IPS-NIHi7 (cell line): ENCODE measurements at regions not wholly inside any gene's neighbourhood (a gene's known extent, or its start where the extent isn't known, plus 50 kb on each side); places are given as distances from the start of the nearest gene placed in this dataset.

Experiments used
- DNase-seq: peaks from one replicate; pipeline ENCODE4 v3.0.0; 2012; ENCODE audit warnings: mixed read lengths; ENCODE audit errors: extremely low spot score

- DNase-seq: no peak
Measured at GRCh38 chr6:2562721-2563451, 187.8 kb downstream of the MYLK4 start.

GRCh38 chr6:2560917-2561698, 189.6 kb downstream of the MYLK4 start:
- no peak for DNase-seq

DNA sequence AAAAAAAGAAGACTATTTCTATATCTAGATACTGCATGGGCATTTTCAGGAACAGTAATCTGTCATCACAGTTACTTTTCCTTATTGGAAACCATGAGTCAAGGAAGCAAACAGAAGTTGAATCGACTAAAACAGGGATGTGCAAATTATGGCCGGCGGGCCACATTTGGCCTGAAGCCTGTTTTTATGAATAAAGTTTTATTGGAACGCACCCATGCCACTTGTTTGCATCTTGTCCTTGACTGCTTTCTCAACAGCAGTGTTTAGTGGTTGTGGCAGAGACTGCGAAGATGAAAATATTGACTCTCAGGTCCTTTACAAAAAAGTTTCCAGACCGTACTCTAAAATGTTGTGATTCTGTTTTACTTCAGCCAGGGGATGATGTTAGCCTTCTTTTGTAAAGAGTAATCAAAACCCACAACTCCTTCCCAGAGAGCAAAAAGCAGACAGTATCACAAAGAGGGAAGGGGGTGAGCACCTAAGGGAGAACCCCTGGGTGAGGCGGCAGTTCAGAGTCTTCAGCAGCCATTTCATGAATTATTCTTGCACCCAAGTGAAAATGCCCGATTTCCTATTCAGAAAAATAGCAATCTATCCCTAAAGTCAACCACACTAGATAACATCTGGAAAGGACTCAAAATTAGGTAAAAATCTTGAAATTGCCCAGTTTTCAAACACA, 190.4 kb downstream of the MYLK4 start:
- no peak for DNase-seq

GRCh38 chr6:2558861-2559801, 191.6 kb downstream of the MYLK4 start:
- no peak for DNase-seq

- DNase-seq: no peak
Measured at GRCh38 chr6:2558098-2558680, 192.5 kb downstream of the MYLK4 start.

DNA sequence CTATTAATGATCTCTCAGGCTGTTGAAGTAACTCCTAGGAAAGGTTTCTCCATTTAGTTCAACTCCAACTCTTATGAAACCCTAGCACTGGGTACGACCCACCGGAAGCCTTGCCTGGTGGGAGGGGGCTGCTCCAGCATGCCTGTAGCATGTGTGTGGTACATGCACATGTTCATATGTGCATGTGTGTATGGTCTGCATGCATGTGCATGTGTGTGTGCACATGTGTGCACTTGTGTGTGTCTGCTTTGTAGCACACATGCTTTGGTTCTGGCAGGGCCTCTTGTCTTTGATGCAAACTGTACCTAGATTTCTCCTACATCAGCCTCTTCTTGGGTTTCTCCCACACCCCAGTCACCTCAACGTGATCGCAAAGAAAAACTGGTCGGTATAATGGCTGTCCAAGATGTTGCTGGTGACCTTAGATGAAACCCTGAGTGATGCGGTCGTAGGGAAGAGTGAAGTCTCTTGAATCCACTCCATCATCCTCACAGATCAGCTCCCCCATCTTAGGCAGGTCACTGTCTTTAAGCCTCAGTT, 193.5 kb downstream of the MYLK4 start:
- no peak for DNase-seq

GRCh38 chr6:2556761-2557160, 194.0 kb downstream of the MYLK4 start:
- DNase-seq: no peak

DNA sequence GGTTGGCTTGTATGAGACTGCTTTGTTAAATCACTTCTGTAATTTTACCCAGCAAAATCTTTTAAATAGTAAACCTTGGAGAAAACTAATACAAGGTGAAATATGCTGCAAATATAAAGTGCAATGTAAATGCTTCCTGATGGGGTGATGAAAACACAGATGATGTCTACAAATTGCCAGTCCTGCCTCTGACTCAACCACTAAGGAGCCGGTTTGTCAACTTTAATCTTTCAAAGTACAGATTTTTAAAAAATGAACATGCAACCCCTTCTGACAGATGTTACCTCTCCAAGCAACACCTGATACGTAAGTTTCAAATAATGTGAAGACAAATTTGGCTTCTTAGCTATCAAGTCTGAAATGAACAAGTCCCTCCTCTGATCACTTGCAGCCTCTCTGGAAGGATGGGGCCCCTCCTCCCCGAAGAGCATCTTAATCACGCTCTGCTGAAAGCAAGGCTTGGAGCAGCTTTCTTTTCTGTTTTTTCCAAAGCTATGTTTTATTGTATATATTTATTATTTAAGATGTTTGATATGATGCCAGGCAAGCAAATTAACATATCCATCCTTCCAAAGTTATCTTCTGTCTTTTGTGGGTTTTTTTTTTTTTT, 196.0 kb downstream of the MYLK4 start:
- no peak for DNase-seq

DNA sequence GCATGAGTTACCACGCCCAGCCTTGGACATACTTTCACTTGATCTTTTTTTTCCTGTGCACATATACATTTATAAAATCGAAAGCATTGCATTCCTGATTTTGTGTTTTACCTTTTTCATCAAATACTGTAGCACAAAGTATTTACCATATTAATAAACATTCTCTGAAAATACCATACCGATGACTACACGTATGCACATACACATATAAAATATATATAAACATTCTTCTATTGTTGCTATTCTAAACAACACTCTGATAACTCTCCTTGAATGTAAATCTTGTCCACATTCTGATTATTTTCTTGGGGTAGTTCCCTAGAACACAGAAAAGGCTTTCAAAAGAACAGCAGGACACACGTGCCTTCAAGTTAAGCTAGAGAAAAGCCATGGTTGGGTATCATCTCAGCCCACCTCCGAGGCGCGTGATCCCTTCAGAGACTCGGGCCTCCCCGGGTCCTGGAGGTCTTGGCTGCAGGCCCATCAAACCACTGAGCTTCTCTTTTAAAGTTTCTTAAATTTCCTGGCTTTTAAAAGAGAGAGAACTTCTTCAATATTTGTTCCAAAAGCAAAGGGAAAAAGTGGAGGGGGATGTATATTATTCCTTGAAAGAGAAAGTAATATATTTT, 198.1 kb downstream of the MYLK4 start:
- no peak for DNase-seq

- DNase-seq: no peak
Measured at GRCh38 chr6:2551705-2552104, 199.0 kb downstream of the MYLK4 start.

- no peak for DNase-seq
Measured at GRCh38 chr6:2550247-2550646, 200.5 kb downstream of the MYLK4 start.

DNA sequence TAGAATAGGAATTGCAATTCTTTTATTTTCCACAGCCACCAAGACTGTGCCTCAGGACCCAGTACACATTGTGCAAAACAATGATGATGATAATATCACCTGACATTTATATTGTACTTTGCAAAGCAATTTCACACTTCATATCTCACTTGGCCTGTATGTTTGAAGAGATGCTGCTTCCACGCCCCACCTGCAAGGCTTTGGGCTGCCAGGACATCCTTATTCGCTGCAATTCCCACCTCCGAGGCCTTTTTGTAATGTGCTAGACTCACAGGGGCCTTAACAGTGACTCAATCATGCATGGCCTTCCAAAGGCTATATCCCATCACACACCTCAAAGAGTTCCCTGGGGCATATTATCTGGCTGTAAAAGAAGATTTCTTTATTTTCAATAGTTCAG, 200.9 kb downstream of the MYLK4 start:
- no peak for DNase-seq

GRCh38 chr6:2547355-2547754, 203.4 kb downstream of the MYLK4 start:
- no peak for DNase-seq

DNA sequence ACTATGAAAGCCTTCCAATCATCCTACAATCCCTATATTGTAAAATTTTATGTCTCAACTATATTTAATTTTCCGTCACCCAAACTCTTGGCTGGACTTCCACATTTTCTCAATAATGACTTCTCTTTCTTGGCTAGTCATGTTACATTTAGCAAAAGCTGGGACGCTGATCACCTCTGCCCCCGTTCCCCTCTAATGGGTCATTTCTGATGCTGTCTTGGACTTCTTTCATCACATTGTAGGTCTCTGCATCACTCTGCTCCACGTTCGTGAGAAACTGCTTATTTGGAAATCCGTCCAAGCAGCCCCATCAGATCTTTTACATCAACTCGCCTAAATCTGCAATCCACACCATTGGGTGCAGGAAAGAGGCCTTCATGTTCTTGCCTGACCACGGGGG, 203.8 kb downstream of the MYLK4 start:
- DNase-seq: no peak

DNA sequence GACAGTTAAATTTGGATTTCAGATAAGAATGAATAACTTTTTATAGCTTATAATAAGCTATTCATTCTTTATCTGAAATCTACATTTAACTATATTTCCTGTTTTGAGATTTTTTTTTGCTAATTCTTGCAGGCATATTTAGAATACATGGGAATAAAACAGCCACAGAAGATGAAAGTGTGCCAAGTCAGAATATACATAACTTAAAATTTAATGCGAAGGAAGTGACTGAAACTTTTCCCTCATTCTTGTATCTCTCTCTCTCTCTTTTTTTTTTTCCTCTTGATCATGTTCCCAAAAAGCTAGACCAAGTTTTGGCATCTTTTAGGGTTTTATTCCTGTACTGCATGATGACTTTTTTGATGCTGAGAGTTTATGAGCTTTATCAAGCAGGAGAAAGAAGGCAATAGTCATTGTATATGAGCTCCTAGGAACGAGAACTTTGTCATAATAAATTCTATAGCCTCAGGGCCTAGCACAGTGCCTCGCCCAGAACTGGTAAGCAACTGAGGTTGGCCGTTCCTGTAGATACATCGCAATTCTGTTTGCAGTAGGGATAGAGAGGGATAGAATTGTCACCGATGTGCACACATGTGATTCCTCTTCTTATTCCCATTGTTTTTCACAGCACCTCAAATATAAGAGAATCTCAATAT, 205.2 kb downstream of the MYLK4 start:
- DNase-seq: no peak

DNA sequence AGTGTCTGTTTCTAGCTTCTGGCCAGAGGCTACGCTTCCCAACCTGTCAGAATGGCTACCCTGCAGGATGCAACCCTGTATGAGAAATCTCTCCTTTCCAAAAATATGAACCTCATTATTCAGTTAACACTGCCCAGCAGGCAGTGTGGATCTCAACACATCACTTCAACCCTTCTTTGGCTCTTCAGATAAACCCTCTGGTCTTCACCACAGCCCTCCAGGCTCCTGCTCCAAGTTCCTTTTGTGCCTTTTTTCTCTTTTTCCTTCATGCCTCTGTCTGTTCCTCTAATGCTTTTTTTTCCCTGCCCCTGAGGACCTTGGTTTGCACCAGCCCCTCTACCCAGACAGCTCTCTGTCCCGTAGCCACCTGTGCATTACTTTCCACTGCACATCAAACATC, 207.4 kb downstream of the MYLK4 start:
- no peak for DNase-seq

DNA sequence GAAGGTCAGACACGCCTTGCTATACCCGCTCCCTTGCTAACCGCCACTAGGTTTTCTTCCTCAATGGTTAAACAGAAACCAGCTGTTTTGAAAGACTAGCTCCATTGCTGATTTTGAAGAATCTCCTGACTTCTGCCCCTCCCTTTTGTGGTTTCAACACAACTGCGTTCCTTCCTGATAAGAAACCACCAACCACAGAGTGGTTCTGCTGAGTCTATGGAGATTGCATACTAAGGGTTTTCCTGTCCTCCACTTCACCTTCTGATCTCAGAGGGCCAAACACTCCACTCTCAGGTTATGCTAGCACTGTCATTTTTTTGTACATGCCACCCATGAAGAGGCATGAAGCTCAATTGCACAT, 207.9 kb downstream of the MYLK4 start:
- no peak for DNase-seq

DNA sequence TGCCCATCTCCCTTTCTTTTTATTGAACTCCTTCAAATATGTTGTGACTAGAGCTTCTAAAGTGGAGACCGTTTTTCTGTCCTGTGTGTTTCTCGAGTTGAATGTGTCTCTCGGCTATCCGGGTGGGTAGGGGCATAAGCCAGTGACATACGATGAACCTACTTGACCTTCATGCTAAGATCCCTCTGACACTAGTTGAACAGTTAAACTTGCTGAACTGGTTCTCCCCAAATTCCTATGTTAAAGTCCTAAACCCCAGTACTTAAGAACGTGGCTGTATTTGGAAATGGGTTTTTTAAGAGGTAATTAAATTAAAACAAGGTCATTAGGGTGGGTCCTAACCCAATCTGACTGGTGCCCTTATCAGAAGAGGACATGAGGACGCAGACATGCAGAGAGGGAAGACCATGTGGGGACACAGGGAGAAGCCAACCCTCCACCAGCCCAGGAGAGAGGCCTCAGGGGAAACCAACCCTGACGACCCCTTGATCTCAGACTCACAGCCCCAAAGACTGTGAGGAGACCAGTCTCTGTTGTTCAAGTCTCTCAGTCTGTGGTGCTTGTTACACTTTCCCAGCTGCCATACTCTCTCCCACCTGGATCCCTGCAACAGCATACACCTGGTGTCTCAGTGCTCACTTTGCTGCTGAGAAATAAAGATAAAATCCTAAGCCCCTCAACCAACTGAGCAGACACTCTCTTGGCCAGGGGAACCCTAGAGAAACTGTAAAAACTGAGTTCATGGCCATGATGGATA, 208.4 kb downstream of the MYLK4 start:
- no peak for DNase-seq

GRCh38 chr6:2536451-2536850, 214.3 kb downstream of the MYLK4 start:
- DNase-seq: no peak
